Activated CD8-positive, alpha-beta T cell treated with anti-CD3 and anti-CD28 coated beads for 36 hours (primary cell): ENCODE measurements at regions not wholly inside any gene's neighbourhood (a gene's known extent, or its start where the extent isn't known, plus 50 kb on each side); places are given as distances from the start of the nearest gene placed in this dataset.
"Not testable (repeated sequence)": the region's sequence is repeated elsewhere in the genome, so short reads cannot be mapped to it uniquely, and the experiment has no call there.

ENCODE experiments used
- ATAC-seq: fragments of 200-7000 bp; cut with Tn5 transposase; one replicate; pipeline ENCODE4 v1.10.0; 2021; ENCODE audit warnings: mild to moderate bottlenecking, moderate library complexity
- CTCF ChIA-PET: fragments of 350-600 bp; sonication (Branson Sonifier 250); formaldehyde crosslinking; loops from one replicate; lab custom pipeline; 2021; ENCODE audit warnings: antibody characterized with exemption; lab: Charles Lee
- POLR2A ChIA-PET: fragments of 350-600 bp; sonication (Branson Sonifier 250); formaldehyde crosslinking; loops from one replicate; lab custom pipeline; 2021; ENCODE audit warnings: antibody characterized with exemption; lab: Charles Lee
- DNase-seq: peaks from one replicate; pipeline ENCODE4 v3.0.0-alpha.2; 2020
- H3K27ac Mint-ChIP-seq: one replicate; pipeline ENCODE4 v1.8.0; 2021; ENCODE audit warnings: mild to moderate bottlenecking, mixed read lengths
- H3K27me3 Mint-ChIP-seq: one replicate; pipeline ENCODE4 v1.8.0; 2021; ENCODE audit warnings: mixed read lengths
- H3K36me3 Mint-ChIP-seq: one replicate; pipeline ENCODE4 v1.8.0; 2021; ENCODE audit warnings: low read depth, mixed read lengths
- H3K4me1 Mint-ChIP-seq: one replicate; pipeline ENCODE4 v1.8.0; 2021; ENCODE audit warnings: low read depth, mixed read lengths
- H3K4me3 Mint-ChIP-seq: one replicate; pipeline ENCODE4 v1.8.0; 2021; ENCODE audit warnings: mild to moderate bottlenecking, moderate library complexity, mixed read lengths
- H3K9me3 Mint-ChIP-seq: one replicate; pipeline ENCODE4 v1.8.0; 2021; ENCODE audit warnings: mixed read lengths
- intact Hi-C: fragments of 100-400 bp; cut with micrococcal nuclease; formaldehyde crosslinking; loops from one replicate; pipeline ENCODE4 v1.10.0; 2022
- TF ChIP-seq, protein P1 (sequence below): fragments of 200-600 bp; IDR thresholded peaks from one replicate; pipeline ENCODE4 v1.8.0; 2022; ENCODE audit warnings: antibody characterized with exemption, mild to moderate bottlenecking

DNA sequence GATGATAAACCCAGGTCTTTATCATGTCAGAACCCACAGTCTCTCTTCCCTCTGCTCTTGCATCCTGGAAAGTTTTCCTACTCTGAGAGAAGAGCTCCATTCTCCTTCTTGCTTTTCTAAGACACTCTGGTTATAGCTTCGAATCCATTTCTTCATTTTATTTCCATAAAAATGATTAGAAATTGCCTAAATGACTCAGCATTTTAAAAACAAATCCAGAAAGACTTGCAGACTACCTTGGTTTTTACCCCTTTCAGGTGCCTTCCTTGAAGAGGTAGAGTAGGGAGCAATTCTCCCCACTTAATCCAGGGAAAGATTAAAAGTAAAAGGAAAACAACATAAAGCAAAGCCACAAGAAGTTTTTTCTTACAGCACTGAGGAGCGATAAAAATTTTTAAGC, 1256.0 kb downstream of the ROBO1 start:
- H3K4me3 Mint-ChIP-seq, result no peak overlapping the region
- no peaks in the 10 kb centered on the region for H3K27me3 Mint-ChIP-seq
- no peaks in the 10 kb centered on the region for H3K4me1 Mint-ChIP-seq
- intact Hi-C loops, result no loop called here
- CTCF ChIA-PET, result no interaction called here
- ATAC-seq (no peak), DNase-seq (no peak)
- TF ChIP-seq, protein P1, sequence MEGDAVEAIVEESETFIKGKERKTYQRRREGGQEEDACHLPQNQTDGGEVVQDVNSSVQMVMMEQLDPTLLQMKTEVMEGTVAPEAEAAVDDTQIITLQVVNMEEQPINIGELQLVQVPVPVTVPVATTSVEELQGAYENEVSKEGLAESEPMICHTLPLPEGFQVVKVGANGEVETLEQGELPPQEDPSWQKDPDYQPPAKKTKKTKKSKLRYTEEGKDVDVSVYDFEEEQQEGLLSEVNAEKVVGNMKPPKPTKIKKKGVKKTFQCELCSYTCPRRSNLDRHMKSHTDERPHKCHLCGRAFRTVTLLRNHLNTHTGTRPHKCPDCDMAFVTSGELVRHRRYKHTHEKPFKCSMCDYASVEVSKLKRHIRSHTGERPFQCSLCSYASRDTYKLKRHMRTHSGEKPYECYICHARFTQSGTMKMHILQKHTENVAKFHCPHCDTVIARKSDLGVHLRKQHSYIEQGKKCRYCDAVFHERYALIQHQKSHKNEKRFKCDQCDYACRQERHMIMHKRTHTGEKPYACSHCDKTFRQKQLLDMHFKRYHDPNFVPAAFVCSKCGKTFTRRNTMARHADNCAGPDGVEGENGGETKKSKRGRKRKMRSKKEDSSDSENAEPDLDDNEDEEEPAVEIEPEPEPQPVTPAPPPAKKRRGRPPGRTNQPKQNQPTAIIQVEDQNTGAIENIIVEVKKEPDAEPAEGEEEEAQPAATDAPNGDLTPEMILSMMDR, result no peak
- H3K27ac Mint-ChIP-seq, result no peak overlapping the region
- POLR2A ChIA-PET, result no interaction called here
- H3K36me3 Mint-ChIP-seq, result no peaks in the 10 kb centered on the region
- peaks cover 9% of the 10 kb centered on the region for H3K9me3 Mint-ChIP-seq

DNA sequence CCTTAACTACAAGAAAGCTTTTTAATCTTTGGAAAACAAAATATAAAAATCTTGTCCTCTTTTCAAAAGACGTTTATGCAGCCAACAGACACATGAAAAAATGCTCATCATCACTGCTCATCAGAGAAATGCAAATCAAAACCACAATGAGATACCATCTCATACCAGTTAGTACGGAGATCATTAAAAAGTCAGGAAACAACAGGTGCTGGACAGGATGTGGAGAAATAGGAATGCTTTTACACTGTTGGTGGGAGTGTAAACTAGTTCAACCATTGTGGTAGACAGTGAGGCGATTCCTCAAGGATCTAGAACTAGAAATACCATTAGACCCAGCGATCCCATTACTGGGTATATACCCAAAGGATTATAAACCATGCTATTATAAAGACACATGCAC, 1255.0 kb downstream of the ROBO1 start:
- H3K27ac Mint-ChIP-seq, H3K4me1 Mint-ChIP-seq, intact Hi-C loops, ATAC-seq, H3K4me3 Mint-ChIP-seq, H3K36me3 Mint-ChIP-seq, POLR2A ChIA-PET, CTCF ChIA-PET, DNase-seq, H3K27me3 Mint-ChIP-seq: not testable (repeated sequence)
- H3K9me3 Mint-ChIP-seq, result peaks cover 11% of the 10 kb centered on the region

DNA sequence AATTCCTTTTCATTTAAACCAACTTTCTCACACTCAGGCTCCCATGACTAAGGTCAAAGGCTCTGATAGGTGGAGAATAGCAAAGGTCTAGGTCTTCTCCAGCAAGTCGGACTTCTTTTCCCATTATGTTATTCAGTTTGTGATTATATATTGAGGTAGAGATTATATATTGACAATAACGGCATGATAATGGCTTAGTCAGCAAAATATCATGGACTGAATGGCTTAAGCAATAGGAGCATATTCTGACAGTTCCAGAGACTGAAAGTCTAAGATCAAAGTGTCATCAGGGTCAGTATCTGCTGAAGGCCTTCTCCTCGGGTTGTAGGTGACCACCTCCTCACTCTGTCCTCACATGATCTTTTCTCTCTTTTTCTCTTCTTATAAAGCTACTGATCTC, 1251.4 kb downstream of the ROBO1 start:
- Mint-ChIP-seq H3K4me1 (no peaks in the 10 kb centered on the region), H3K9me3 (peaks cover 9% of the 10 kb centered on the region), H3K36me3 (no peaks in the 10 kb centered on the region), H3K4me3 (no peak overlapping the region), H3K27ac (no peak overlapping the region), H3K27me3 (no peaks in the 10 kb centered on the region)
- ChIA-PET CTCF (no interaction called here), POLR2A (no interaction called here)
- DNase-seq, result no peak
- TF ChIP-seq, protein P1, result no peak
- ATAC-seq, result no peak
- intact Hi-C loops, result no loop called here

DNA sequence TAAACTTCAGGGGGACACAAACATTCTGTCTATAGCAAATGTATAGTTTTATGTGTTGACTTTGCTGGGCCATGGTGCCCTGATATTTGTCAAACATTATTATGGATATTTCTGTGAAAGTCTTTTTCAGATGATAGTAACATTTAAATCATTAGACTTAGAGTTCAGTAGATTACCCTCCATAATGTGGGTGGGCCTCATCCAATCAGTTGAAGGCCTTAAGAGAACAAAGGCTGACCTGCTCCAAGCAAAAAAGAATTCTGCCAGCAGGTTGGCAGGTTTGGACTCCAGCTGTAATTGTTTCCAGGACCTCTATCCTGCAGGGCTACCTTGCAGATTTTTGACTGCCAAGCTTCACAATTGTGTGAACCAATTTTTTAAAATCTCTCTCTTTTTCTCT, 1250.9 kb downstream of the ROBO1 start:
- TF ChIP-seq, protein P1, result no peak
- no peak overlapping the region for H3K4me3 Mint-ChIP-seq
- H3K27me3 Mint-ChIP-seq, result no peaks in the 10 kb centered on the region
- no peaks in the 10 kb centered on the region for H3K4me1 Mint-ChIP-seq
- POLR2A ChIA-PET, result no interaction called here
- intact Hi-C loops, result no loop called here
- CTCF ChIA-PET, result no interaction called here
- no peaks in the 10 kb centered on the region for H3K36me3 Mint-ChIP-seq
- DNase-seq (no peak), ATAC-seq (no peak)
- H3K27ac Mint-ChIP-seq, result no peak overlapping the region
- peaks cover 9% of the 10 kb centered on the region for H3K9me3 Mint-ChIP-seq

DNA sequence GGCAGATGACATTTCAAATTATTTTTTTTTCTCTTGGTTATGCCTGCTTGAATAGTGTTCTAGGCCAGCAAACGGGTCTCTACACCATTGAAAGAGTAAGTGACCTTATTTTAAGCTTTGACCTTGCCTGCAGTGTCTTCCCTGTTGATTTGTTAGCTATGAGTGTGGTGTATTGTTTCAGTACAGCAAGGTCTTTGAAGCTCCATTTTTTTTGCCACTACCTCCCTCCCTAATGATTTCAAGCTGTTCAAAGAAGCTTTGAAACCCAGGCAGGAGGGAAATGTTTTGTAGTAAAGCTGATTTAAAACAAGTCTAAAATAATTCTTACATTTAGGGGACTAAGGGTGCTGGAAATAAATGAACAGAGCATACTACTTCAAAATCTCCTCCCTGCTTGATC, 1249.8 kb downstream of the ROBO1 start:
- intact Hi-C loops, result no loop called here
- no peak for ATAC-seq
- ChIA-PET CTCF (no interaction called here), POLR2A (no interaction called here)
- TF ChIP-seq, protein P1, result no peak
- Mint-ChIP-seq H3K9me3 (peaks cover 4% of the 10 kb centered on the region), H3K4me1 (no peaks in the 10 kb centered on the region), H3K27me3 (no peaks in the 10 kb centered on the region), H3K4me3 (no peak overlapping the region), H3K27ac (no peak overlapping the region), H3K36me3 (no peaks in the 10 kb centered on the region)
- no peak for DNase-seq

DNA sequence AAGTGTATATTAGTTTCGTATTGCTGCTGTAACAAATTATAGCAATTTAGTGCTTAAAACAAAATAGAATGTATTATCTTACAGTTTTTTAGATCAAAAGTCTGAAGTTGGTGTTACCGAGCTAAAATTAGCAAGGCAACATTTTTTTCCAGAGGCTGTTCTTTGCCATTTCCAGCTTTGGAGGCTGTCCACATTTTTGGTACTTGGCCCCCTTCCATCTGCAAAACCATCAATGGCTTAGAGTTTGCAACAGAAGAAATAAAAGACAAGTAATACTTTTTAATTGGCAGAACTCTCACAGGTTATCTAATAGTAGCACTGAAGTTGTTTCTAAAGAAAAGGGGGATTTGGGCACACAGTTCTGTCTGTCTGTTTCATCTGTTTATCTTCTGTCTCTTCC, 1248.5 kb downstream of the ROBO1 start:
- POLR2A ChIA-PET, result no interaction called here
- ATAC-seq, result no peak
- Mint-ChIP-seq H3K27me3 (no peaks in the 10 kb centered on the region), H3K27ac (no peak overlapping the region), H3K4me1 (no peaks in the 10 kb centered on the region), H3K9me3 (peaks cover 6% of the 10 kb centered on the region), H3K4me3 (no peak overlapping the region), H3K36me3 (no peaks in the 10 kb centered on the region)
- TF ChIP-seq, protein P1, result no peak
- CTCF ChIA-PET, result no interaction called here
- intact Hi-C loops, result no loop called here
- DNase-seq, result no peak
